Nephron progenitor cell (in vitro differentiated cells): ENCODE measurements at regions not wholly inside any gene's neighbourhood (a gene's known extent, or its start where the extent isn't known, plus 50 kb on each side); places are given as distances from the start of the nearest gene placed in this dataset.
A peak's percentile ranks its signal among the peaks of the same experiment; 100 is the strongest.

ENCODE experiments used
- DNase-seq: peaks from one replicate; pipeline ENCODE4 v3.0.0; 2021
- H3K27ac Mint-ChIP-seq: 2 replicates; pipeline ENCODE4 v1.8.0; 2021; ENCODE audit warnings: mild to moderate bottlenecking, moderate library complexity, mixed read lengths
- H3K27me3 Mint-ChIP-seq: 2 replicates; pipeline ENCODE4 v1.8.0; 2021; ENCODE audit warnings: mild to moderate bottlenecking, low read depth, mixed read lengths; ENCODE audit not compliant: poor library complexity
- H3K36me3 Mint-ChIP-seq: 2 replicates; pipeline ENCODE4 v1.8.0; 2021; ENCODE audit warnings: low read depth, mixed read lengths
- H3K4me1 Mint-ChIP-seq: 2 replicates; pipeline ENCODE4 v1.8.0; 2021; ENCODE audit warnings: mixed read lengths
- H3K4me3 Mint-ChIP-seq: 2 replicates; pipeline ENCODE4 v1.8.0; 2021; ENCODE audit warnings: mild to moderate bottlenecking, moderate library complexity, mixed read lengths
- H3K9me3 Mint-ChIP-seq: 2 replicates; pipeline ENCODE4 v1.8.0; 2021; ENCODE audit warnings: mild to moderate bottlenecking, moderate library complexity, mixed read lengths
- TF ChIP-seq, protein P1 (sequence below): fragments of 200-600 bp; sonication (generic); IDR thresholded peaks from 2 replicates; pipeline ENCODE4 v1.5.0; 2021; ENCODE audit warnings: antibody characterized with exemption

DNA sequence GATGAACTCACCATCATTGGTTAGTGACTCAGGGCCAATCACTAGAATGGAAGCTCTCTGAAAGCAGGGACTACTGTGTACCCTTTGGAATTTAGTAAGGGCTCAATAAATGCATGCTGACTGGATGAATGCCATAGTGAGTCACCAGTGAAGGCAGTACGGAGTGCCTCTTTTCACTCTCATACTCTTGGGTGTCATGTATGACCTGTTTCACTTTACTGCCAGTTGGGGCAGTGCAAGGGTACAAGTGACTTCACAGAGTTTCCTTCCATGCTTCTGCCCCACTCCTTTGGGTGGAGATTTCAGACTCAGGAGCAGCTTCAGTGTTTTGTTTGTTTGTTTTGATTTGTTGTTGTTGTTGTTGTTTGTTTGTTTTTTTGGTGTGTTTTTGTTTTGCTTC, 57.7 kb downstream of the SOX3 start:
- no peaks in the 10 kb centered on the region for H3K36me3 Mint-ChIP-seq
- TF ChIP-seq, protein P1, sequence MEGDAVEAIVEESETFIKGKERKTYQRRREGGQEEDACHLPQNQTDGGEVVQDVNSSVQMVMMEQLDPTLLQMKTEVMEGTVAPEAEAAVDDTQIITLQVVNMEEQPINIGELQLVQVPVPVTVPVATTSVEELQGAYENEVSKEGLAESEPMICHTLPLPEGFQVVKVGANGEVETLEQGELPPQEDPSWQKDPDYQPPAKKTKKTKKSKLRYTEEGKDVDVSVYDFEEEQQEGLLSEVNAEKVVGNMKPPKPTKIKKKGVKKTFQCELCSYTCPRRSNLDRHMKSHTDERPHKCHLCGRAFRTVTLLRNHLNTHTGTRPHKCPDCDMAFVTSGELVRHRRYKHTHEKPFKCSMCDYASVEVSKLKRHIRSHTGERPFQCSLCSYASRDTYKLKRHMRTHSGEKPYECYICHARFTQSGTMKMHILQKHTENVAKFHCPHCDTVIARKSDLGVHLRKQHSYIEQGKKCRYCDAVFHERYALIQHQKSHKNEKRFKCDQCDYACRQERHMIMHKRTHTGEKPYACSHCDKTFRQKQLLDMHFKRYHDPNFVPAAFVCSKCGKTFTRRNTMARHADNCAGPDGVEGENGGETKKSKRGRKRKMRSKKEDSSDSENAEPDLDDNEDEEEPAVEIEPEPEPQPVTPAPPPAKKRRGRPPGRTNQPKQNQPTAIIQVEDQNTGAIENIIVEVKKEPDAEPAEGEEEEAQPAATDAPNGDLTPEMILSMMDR = no peak
- no peak overlapping the region for H3K27ac Mint-ChIP-seq

DNA sequence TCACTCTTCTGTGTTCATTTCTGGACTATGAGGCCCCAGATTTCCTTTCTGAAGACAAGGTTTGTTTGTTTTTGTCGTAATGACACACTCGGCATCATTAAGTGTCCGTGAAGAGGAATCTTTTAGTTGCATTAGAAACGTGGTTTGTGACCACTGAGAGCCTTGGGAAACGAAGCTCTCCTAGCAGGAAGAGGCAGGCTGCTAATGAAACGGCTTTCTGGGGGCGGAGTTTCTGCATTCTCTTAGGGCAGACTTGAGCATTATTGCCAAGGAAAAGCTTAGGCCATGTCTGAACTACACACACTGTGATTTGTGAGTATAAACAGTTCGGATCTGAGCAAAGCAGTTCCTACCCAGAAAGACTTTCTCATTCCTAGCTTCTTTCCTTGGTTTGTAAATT, 64.0 kb downstream of the SOX3 start:
- peak; percentile 34 for DNase-seq
- Mint-ChIP-seq H3K9me3 (no peaks in the 10 kb centered on the region), H3K4me1 (peaks cover 9% of the 10 kb centered on the region), H3K4me3 (no peak overlapping the region), H3K36me3 (no peaks in the 10 kb centered on the region), H3K27me3 (peaks cover 40% of the 10 kb centered on the region), H3K27ac (no peak overlapping the region)
- TF ChIP-seq, protein P1 = no peak

More for the DNA sequence above, 57.7 kb downstream of the SOX3 start:
- Mint-ChIP-seq H3K9me3 (no peaks in the 10 kb centered on the region), H3K4me3 (no peak overlapping the region), H3K27me3 (peaks cover 17% of the 10 kb centered on the region), H3K4me1 (no peaks in the 10 kb centered on the region)
- no peak for DNase-seq

DNA sequence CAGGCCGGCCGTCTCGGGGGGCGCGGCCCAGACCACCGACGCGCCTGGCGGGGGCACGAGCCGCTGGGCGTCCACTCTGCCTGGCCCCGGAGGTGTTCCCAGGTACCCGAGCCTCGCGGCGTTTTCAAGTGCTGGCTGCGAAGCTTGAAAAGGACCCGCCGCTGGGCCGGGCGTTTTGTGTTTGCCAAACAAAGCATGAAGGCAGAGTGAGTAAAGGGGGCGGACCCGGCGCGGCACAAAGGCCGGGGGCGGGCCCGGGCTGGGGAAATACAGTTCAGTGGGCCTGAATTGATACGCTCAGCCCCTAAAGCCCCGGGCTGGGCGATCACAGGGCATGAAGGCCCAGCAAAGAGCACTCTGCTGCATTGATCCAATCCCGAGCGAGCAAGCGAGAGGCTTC, 65.4 kb downstream of the SOX3 start:
- Mint-ChIP-seq H3K36me3 (no peaks in the 10 kb centered on the region), H3K9me3 (no peaks in the 10 kb centered on the region), H3K4me1 (peaks cover 15% of the 10 kb centered on the region), H3K4me3 (peak overlapping the region; percentile 77), H3K27me3 (peaks cover 50% of the 10 kb centered on the region), H3K27ac (no peak overlapping the region)
- peak; percentile 79 for DNase-seq
- TF ChIP-seq, protein P1 = no peak

DNA sequence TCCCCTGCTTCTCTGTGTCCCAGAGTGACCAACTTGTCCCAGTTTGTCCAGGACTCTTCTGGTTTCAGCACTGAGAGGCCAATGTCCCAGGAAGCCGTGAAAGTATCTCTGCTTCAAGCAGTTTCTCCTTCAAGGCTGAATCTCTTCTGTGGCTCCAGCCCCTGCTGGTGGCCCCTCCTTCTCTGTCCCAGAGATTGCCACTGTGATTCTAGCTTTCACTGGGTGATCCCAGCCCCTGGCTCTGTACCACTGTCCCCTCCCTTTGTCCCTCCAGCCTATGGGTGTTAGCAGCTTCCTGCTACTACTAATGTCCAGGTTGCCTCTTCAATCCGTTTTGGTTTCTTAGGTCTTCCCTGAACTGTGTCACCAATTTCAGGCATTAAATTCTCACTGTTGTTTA, 70.5 kb downstream of the SOX3 start:
- peak; percentile 4 for DNase-seq
- H3K27me3 Mint-ChIP-seq = peaks cover 86% of the 10 kb centered on the region
- no peaks in the 10 kb centered on the region for H3K9me3 Mint-ChIP-seq
- H3K4me3 Mint-ChIP-seq = no peak overlapping the region
- no peaks in the 10 kb centered on the region for H3K36me3 Mint-ChIP-seq
- H3K27ac Mint-ChIP-seq = no peak overlapping the region
- H3K4me1 Mint-ChIP-seq = peaks cover 10% of the 10 kb centered on the region
- TF ChIP-seq, protein P1 = no peak

DNA sequence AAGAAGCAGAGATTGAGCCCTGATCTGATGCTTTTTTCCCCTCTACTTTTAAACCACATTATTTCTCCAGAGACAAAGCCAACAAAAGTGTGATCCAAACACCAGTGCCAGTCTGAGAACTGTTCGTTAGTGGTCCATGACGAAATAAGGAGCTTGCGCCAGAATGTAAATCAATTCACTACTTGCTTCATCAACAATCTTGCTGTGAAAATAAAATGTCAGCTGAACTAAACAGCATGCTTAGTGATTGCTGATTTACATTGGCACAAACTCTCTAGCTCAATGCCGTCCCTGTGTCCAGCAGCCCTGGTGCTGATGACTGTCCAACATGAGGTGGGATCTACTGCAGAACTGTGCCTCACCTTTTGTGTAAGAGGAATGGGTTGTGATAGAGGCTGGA, 71.3 kb downstream of the SOX3 start:
- Mint-ChIP-seq H3K27me3 (peaks cover 84% of the 10 kb centered on the region), H3K4me1 (peaks cover 10% of the 10 kb centered on the region), H3K4me3 (no peak overlapping the region), H3K9me3 (no peaks in the 10 kb centered on the region), H3K27ac (no peak overlapping the region), H3K36me3 (no peaks in the 10 kb centered on the region)
- no peak for DNase-seq
- TF ChIP-seq, protein P1 = no peak

DNA sequence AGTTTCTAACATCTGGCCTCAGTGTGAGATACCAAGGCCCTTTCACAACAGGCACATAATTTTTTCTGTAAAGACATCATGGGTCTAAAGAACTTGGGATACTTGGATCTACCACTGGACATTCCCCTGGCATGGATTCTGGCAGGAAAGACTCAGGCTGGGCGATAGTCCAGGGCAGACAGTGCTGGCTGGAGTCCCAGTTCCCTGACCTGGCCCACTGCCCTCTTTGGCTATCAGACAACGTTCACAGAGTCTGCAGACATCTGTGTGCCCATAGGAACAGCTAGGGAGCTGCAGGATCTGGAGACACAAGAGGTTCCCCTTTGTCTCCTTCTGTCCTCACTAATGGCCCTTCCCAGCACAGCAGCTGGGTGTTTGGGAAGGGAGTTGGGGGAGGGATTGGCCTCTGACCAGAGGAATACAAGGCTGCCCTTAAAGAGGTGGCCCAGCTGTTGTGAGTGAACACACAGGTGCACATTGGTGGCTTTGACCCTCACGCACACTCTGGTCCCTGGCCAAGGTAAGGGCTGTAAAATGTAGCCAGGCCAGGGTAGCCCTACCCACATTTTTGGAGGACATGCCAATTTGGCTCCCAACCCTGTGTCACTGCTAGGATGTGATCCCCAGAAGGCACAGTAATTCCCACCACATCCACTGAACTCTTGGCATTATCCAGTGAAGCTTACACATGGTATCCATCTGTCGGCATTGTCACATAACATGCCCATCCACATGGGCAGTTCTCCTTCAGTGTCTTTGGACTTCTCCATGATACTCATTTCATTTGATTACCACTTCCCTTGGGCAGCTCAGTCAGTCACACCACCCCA, 72.3 kb downstream of the SOX3 start:
- Mint-ChIP-seq H3K27ac (no peak overlapping the region), H3K4me1 (peaks cover 10% of the 10 kb centered on the region), H3K27me3 (peaks cover 76% of the 10 kb centered on the region), H3K36me3 (no peaks in the 10 kb centered on the region), H3K4me3 (no peak overlapping the region), H3K9me3 (no peaks in the 10 kb centered on the region)
- DNase-seq = no peak
- TF ChIP-seq, protein P1 = no peak
